RKO (cell line): ENCODE measurements at regions not wholly inside any gene's neighbourhood (a gene's known extent, or its start where the extent isn't known, plus 50 kb on each side); places are given as distances from the start of the nearest gene placed in this dataset.
"Not testable (repeated sequence)": the region's sequence is repeated elsewhere in the genome, so short reads cannot be mapped to it uniquely, and the experiment has no call there.

Experiments
- DNase-seq: peaks from one replicate; pipeline ENCODE4 v3.0.0-alpha.2; 2016; ENCODE audit warnings: low spot score

- no peak for DNase-seq
Measured at GRCh38 chrX:114015966-114016365, 567.9 kb upstream of the HTR2C start.

DNA sequence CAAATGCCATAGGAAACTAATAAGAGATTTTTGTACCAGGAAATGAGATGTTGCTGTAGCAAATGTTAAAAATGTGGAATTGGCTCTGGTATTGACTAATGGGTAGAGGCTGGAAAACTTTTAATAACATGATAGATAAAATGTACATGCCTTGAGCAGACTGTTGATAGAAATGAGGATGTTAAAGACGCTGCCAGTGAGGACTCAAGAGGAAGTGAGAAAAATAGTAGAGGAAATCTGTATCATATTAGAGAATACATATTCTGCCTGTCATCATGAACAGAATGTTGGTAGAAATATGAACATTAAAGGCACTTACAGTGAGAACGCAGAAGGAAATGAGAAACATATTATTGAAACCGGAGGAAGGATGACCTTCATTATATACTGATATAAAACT lies 577.2 kb upstream of the HTR2C start:
- no peak for DNase-seq

DNA sequence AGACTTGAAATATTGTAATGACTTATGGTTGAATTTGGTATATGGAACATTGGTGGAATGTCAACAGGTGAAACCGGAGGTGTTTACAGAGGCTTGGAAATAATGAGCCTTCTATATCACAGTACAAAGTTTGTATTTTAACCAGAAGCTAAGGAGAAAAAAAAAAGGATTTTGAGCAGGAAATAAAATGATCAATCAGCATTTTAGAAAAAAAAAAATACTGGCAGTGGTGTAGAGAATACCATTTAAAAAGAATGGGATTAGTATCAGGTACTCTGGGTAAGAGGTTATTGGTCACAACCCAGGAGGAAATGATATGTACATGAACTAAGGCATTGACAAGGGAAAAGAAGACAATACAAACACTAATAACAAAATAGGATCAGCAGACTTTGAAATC lies 587.1 kb upstream of the HTR2C start:
- no peak for DNase-seq

GRCh38 chrX:113991720-113992119 lies 592.2 kb upstream of the HTR2C start:
- DNase-seq, result not testable (repeated sequence)

DNA sequence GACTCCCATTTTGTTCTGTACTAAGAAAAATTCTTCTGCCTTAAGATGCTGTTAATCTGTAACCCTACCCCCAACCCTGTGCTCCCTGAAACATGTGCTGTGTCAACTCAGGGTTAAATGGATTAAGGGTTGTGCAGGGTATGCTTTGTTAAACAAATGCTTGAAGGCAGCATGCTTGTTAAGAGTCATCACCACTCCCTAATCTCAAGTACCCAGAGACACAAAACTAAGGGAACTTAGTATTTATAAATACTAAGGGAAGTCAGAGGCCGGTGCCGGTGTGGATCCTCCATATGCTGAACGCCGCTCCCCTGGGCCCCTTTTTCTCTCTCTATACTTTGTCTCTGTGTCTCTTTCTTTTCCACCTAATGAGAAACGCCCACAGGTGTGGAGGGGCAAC lies 593.2 kb upstream of the HTR2C start:
- not testable (repeated sequence) for DNase-seq

DNA sequence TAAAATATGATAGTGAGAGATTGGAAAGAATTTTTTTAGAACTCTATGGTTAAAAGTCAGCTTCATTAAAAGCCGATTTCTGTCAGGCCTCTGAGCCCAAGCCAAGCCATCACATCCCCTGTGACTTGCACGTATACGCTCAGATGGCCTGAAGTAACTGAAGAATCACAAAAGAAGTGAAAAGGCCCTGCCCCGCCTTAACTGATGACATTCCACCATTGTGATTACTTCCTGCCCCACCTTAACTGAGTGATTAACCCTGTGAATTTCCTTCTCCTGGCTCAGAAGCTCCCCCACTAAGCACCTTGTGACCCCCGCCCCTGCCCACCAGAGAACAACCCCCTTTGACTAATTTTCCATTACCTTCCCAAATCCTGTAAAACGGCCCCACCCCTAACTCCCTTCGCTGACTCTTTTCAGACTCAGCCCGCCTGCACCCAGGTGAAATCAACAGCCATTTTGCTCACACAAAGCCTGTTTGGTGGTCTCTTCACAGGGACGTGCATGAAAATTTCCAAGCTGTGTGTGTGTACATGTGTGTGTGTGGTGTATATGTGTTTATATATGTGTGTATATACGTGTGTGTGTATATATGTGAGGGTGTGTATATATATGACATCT lies 595.5 kb upstream of the HTR2C start:
- DNase-seq, result not testable (repeated sequence)

DNA sequence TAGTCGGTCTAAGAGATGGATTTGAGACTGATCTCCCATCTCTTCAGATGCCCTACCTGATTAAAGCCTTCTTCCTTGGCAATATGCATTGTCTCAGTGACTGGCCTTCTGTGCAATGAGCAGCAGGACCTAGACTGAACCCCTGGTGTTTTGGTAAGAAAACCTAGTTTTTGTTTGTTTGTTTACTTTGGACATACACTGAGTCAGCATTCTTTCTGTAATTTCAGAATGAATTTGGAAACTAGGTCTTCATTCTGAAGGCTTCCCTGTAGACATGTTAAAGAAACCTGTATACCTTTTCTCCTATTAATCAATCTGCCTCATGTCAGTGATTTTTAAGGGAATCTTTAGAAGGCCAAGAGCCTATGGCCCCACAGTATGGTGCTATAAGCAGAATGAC lies 597.5 kb upstream of the HTR2C start:
- DNase-seq, result no peak

DNA sequence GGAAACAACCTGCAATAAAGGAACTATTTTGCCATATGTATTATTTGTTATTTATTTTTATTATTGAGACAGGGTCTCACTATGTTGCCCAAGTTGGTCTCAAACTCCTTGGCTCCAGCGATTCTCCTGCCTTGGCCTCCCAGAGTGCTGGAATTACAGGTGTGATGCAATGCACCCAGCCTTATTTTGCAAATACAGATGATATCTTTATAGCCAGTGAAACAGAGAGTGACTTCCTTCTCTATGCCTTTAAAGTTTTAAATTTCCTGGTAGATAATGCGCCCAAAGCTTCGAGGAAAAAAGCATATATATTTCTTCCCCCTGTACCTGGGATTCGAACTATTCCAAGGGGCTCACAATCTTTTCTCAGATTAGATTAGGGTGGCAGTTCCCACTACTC lies 601.1 kb upstream of the HTR2C start:
- DNase-seq, result no peak

- no peak for DNase-seq
Measured at GRCh38 chrX:113980953-113981352, 602.9 kb upstream of the HTR2C start.

- DNase-seq, result no peak
Measured at GRCh38 chrX:113977887-113978286, 606.0 kb upstream of the HTR2C start.

GRCh38 chrX:113975441-113975840 lies 608.4 kb upstream of the HTR2C start:
- no peak for DNase-seq

- DNase-seq, result no peak
Measured at GRCh38 chrX:113974881-113975280, 609.0 kb upstream of the HTR2C start.

DNA sequence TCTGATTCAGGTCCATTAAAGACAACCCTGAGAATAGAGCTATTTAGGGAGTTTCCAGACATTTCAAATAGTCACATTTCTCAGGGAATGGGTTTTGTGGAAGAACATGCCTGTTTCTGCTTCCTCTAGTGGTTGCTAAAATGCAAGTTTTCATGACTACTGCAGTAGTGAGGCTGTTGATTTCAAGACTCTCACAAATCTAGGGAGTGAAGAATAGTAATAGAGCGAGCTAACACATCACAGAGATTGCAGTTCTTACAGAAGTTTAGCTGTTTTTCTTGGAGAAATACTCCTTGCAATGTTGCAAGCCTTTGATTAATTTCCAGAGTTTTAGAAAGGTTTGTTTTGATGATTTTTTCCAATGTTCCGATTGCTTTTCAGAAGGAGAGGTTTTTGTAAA lies 610.2 kb upstream of the HTR2C start:
- DNase-seq, result no peak

GRCh38 chrX:113966791-113967190 lies 617.1 kb upstream of the HTR2C start:
- no peak for DNase-seq

DNA sequence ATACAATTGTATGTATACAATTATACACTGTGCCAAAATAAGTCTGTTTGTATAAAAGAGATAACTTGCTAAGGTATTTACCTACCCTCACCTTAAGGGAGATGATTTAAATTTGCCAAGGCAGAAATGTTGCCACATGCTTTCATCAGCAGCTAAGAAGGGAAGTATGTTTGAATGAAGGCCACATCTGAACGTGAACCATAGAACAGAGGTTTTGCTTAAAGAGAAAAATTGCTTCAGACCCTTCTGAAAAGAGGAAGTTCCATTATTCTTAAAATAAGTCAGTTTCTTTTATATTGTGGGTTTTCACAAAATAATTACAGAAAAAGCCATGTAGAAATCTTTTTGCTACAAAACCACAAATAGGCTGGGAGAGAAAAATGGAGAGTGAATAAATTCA lies 621.5 kb upstream of the HTR2C start:
- no peak for DNase-seq

DNA sequence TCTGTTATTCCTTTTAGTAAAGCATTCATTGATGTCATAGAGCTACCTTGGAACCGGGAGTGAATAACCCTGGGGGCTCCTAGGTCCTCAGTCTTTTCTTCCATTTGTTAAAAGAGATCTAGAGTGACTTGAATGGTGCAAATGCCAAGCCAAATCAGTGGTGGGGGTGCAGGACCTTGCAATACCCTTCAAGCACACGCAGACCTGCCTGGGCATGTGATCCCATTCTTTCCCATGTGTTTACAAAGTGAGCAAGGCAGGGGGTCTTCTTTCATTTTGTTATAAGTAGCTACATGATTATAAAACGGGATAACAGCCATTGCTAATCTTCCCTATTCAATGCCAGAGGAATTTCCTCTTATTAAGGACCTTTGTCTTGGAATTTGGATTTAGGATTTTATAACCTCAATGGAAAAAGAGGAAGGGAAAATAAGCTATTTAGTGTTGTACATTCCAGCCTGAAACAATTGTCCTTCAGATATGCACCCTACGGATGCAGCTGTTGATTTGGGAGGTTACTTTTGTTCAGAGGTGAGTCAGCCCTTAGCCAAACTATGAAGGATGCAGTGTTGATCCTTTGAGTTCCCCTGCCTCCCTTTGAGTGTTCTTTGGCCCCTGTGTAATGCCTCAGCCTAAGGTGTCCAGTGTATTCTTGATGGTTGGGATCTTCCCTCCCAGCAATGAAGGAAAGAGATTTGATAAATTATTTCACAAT lies 623.8 kb upstream of the HTR2C start:
- no peak for DNase-seq

DNA sequence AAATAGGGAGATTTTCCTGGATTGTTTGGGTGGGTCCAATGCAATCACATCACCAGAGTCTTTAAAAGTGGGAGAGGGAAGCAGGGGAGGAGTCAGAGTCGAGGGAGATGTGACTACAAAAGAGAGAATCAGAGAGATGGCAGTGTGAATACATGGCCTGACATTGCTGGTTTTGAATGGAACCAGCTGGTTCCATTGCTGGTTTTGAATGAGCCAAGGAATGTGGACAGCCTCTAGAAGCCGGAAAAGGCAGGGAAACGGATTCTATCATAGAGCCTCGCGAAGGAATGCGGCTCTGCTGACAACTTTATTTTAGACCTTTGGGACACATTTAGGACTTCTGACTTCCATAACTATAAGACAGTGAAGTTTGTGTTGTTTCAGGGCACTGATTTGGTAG lies 627.0 kb upstream of the HTR2C start:
- DNase-seq, result no peak

DNA sequence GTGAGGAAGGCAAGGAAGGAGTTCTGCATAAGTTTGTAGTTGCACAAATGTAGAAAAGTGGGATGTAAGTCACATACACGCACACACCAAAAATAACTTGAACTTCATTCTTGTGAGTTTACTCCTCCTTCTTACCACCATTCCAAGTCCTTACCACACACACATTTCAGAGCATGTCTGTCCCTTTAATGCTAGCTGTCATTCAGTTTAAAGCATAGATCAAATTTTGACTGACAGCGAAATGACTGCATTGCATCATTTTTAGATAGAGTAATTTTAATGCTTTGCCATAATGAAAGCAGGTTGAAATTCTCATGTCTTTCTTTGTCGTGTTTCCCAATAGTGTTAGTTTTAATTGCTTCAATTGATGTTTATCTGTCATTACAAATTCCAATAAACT lies 629.6 kb upstream of the HTR2C start:
- DNase-seq, result no peak

DNA sequence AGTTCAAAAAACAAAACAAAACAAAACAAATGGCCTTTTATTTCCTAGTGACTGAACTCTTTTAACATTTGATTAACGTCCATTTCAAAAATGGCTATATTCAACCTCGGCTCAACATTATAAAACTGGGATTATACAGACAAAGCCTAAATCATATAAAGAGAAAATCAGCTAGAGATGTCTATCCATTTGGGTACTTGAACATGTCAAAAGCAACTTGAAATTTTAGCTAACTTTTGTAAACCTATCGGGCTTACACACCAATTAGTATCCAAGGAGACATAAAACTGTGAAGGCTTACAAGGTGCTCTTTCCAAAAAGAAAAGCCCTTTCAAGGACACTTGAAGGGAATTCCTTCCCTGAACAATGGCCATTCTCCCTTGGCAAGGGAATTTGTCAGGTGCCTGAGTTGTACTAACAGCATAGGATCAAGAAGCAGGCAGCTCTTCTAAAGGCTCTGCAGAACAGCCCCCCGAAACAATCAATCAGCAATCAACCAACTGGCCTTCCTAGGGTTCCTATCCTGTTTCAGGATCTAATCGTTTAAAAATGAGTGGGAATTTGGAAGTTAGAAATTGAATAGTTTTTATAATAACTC lies 633.7 kb upstream of the HTR2C start:
- no peak for DNase-seq

- peak; percentile 27 for DNase-seq
Measured at GRCh38 chrX:113947548-113947947, 636.3 kb upstream of the HTR2C start.

DNA sequence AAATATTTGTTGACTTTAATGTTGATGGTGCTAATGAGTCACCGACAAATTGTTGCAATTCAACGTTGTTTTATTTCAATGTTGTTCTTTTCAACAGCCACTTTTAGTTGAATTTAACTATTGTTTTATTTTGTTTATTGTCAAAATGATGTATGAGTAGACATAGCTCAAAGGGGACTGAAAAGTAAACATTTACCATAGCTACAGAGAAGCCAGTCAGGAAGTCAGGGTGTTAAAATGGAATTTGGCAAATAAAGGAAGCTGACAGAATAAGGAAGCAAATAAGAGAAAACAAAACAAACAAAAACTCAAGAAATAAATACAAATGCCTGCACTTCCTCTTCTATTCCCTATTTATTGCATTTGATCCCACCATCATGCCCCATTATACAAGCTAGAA lies 648.4 kb upstream of the HTR2C start:
- no peak for DNase-seq

DNA sequence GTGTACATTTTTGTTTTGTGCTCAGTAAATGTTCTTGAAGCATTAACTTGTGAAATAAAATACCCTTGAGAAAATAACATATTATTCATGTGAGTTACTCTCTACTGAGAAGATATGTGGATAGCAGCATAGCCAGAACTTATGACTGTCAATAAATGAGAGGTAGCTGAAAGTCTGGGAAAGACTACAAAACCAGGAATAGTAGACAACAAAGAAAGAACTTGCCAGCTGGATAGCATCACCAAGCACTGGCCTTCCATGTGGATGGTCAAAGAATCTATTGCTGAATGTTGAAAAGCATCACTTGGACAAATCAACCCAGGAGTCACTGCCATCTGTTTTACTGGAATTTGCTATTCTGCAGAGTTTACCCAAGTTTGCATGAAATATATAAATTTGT lies 650.0 kb upstream of the HTR2C start:
- no peak for DNase-seq

DNA sequence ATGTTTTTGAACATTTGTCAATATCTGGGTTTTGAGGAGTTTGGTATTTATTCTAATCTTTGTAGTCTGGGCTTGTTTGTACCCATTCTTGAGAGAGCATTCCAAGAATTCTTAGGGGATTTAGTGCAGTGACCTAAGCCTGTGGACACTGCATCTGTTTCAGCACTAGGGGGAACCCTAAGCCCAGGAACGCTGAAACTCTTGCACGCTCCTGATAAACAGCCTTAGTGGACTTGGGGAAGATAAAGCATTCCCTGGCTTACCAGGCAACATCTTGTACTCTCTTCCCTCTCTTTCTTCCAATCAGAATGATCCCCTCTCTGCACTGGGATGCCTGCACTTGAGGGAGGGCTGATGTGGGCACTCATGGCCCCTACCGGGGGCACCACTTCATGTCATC lies 654.9 kb upstream of the HTR2C start:
- peak; percentile 69 for DNase-seq

DNA sequence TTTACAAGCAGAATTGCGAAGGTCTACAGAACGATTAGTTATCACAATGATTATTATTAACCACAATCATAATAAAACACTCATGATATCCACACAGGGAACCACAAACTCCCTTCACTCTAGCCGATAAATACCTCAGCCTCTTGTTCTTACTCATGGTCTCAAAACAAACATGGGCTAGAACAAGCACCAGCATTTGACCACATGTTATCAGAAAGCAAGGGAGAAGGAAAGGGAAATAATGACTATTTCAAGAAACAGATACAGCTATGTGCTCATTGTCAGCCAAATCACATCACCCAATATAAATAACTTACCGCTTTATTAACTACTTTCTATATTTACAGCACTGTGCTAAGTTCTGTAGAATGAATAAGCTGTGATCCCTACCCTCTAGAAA lies 663.2 kb upstream of the HTR2C start:
- no peak for DNase-seq
